ENCODE measurements at regions not wholly inside any gene's neighbourhood (a gene's known extent, or its start where the extent isn't known, plus 50 kb on each side); places are given as distances from the start of the nearest gene placed in this dataset.

GRCh38 chr3:74469713-74470112, 144.7 kb downstream of the CNTN3 start:
- TF ChIP-seq CTCF (IDR thresholded peaks at IDR 0.05; ENCODE audit: low read depth, low read length, poor library complexity, severe bottlenecking) = no peak
- no peak for TF ChIP-seq EZH2phosphoT487 (IDR thresholded peaks at IDR 0.05; ENCODE audit: borderline replicate concordance, low read length)
